OCI-LY7 (cell line): ENCODE measurements at regions not wholly inside any gene's neighbourhood (a gene's known extent, or its start where the extent isn't known, plus 50 kb on each side); places are given as distances from the start of the nearest gene placed in this dataset.
"Not testable (repeated sequence)": the region's sequence is repeated elsewhere in the genome, so short reads cannot be mapped to it uniquely, and the experiment has no call there.

Experiments
- BruUV-seq: library from RNA; stranded (reverse); fragments of 400-500 nt; replicated peaks from 2 replicates; lab custom pipeline; 2021; lab: Mats Ljungman, UMichigan
- CTCF ChIA-PET: fragments of 300-600 bp; sonication (Branson Sonifier 250); formaldehyde crosslinking; loops from one replicate; lab custom pipeline; 2022; ENCODE audit warnings: antibody characterized with exemption; ENCODE audit not compliant: unreplicated experiment; lab: Charles Lee
- POLR2A ChIA-PET: fragments of 300-600 bp; sonication (Branson Sonifier 250); formaldehyde crosslinking; loops from one replicate; lab custom pipeline; 2022; ENCODE audit warnings: antibody characterized with exemption; lab: Charles Lee
- DNase-seq: peaks from one replicate; pipeline ENCODE4 v3.0.0-alpha.2; 2015; ENCODE audit warnings: low spot score
- H2AFZ ChIP-seq: fragments of 200-600 bp; sonication (generic), shearing (Covaris generic); 2 replicates; pipeline ENCODE4 v1.6.1; 2014; ENCODE audit warnings: mild to moderate bottlenecking, antibody characterized with exemption, low read length, moderate library complexity
- H3K27ac ChIP-seq: fragments of 200-600 bp; sonication (generic); 2 replicates; pipeline ENCODE4 v1.5.1; 2014; ENCODE audit warnings: mixed run types, low read depth, mild to moderate bottlenecking, moderate library complexity, low read length, inconsistent platforms; ENCODE audit not compliant: poor library complexity, severe bottlenecking
- H3K36me3 ChIP-seq: fragments of 200-600 bp; sonication (generic); 2 replicates; pipeline ENCODE4 v1.6.1; 2014; ENCODE audit warnings: mild to moderate bottlenecking, antibody characterized with exemption, low read length, moderate library complexity, mixed read lengths; ENCODE audit not compliant: insufficient read depth
- H3K4me1 ChIP-seq: fragments of 200-600 bp; sonication (generic); 2 replicates; pipeline ENCODE4 v1.5.1; 2014; ENCODE audit warnings: mild to moderate bottlenecking, low read length; ENCODE audit not compliant: insufficient read depth, poor library complexity, severe bottlenecking
- H3K4me2 ChIP-seq: fragments of 200-600 bp; sonication (generic); 2 replicates; pipeline ENCODE4 v1.6.1; 2014; ENCODE audit warnings: mild to moderate bottlenecking, low read length
- H3K4me3 ChIP-seq: fragments of 200-600 bp; sonication (generic); 2 replicates; pipeline ENCODE4 v1.5.1; 2014; ENCODE audit warnings: mild to moderate bottlenecking, low read depth, low read length; ENCODE audit not compliant: poor library complexity, severe bottlenecking
- H3K79me2 ChIP-seq: fragments of 200-600 bp; sonication (generic); 2 replicates; pipeline ENCODE4 v1.6.1; 2016; ENCODE audit warnings: low read depth, mild to moderate bottlenecking, low read length, moderate library complexity, mixed read lengths; ENCODE audit not compliant: insufficient read depth
- H3K9me2 ChIP-seq: fragments of 200-600 bp; sonication (generic); 2 replicates; pipeline ENCODE4 v1.6.1; 2016; ENCODE audit warnings: mild to moderate bottlenecking, low read length, mixed read lengths; ENCODE audit not compliant: insufficient read depth
- H3K9me3 ChIP-seq: fragments of 200-600 bp; sonication (generic); 2 replicates; pipeline ENCODE4 v1.6.1; 2014; ENCODE audit warnings: mild to moderate bottlenecking, mixed run types, low read length, mixed read lengths
- H4K20me1 ChIP-seq: fragments of 200-600 bp; sonication (generic); 2 replicates; pipeline ENCODE4 v1.6.1; 2014; ENCODE audit warnings: mild to moderate bottlenecking, antibody characterized with exemption, low read length, moderate library complexity, mixed read lengths; ENCODE audit not compliant: insufficient read depth
- CTCF ChIP-seq: fragments of 200-600 bp; sonication (generic); conservative IDR thresholded peaks from 2 replicates; pipeline ENCODE4 v1.5.1; 2014; ENCODE audit warnings: mild to moderate bottlenecking, antibody characterized with exemption, low read length, moderate library complexity, mixed read lengths
- EZH2phosphoT487 ChIP-seq: fragments of 200-600 bp; sonication (generic); IDR thresholded peaks from 2 replicates; pipeline ENCODE4 v1.6.1; 2018; ENCODE audit warnings: low read depth, borderline replicate concordance, mild to moderate bottlenecking, mixed run types, antibody characterized with exemption, low read length, moderate library complexity, mixed read lengths
- intact Hi-C: fragments of 100-400 bp; cut with micrococcal nuclease; formaldehyde crosslinking; loops from one replicate; pipeline ENCODE4 v1.10.0; 2022; ENCODE audit not compliant: unreplicated experiment

GRCh38 chr16:85518398-85519049 is 94.6 kb upstream of the GSE1 start:
- no peak overlapping the region for H3K27ac ChIP-seq
- TF ChIP-seq EZH2phosphoT487, result no peak
- TF ChIP-seq CTCF, result no peak
- BruUV-seq, result no TSS peak
- H3K4me3 ChIP-seq, result no peak overlapping the region
- no peaks in the 10 kb centered on the region for H3K9me2 ChIP-seq
- no peak for DNase-seq
- no peak overlapping the region for H2AFZ ChIP-seq
- no peaks in the 10 kb centered on the region for H3K36me3 ChIP-seq
- CTCF ChIA-PET, result no interaction called here
- intact Hi-C loops, result no loop called here
- H3K9me3 ChIP-seq, result no peaks in the 10 kb centered on the region
- no peak overlapping the region for H3K4me2 ChIP-seq
- no peaks in the 10 kb centered on the region for H3K4me1 ChIP-seq
- POLR2A ChIA-PET, result no interaction called here
- no peaks in the 10 kb centered on the region for H4K20me1 ChIP-seq
- no peaks in the 10 kb centered on the region for H3K79me2 ChIP-seq

- H3K36me3 ChIP-seq, POLR2A ChIA-PET, H3K27ac ChIP-seq, BruUV-seq, H3K79me2 ChIP-seq, H2AFZ ChIP-seq, CTCF ChIA-PET, H4K20me1 ChIP-seq, intact Hi-C loops, H3K4me1 ChIP-seq, DNase-seq, H3K4me3 ChIP-seq, H3K9me2 ChIP-seq, H3K9me3 ChIP-seq, H3K4me2 ChIP-seq: not testable (repeated sequence)
These were observed 94.1 kb upstream of the GSE1 start for GRCh38 chr16:85519050-85519440.

- no peak for DNase-seq
These were observed 93.4 kb upstream of the GSE1 start for GRCh38 chr16:85519540-85520231.

More at GRCh38 chr16:85519540-85520231, 93.4 kb upstream of the GSE1 start:
- H3K9me2 ChIP-seq, result no peaks in the 10 kb centered on the region
- BruUV-seq, result no TSS peak
- intact Hi-C loops, result no loop called here
- H3K4me3 ChIP-seq, result no peak overlapping the region
- no peaks in the 10 kb centered on the region for H3K9me3 ChIP-seq
- H3K27ac ChIP-seq, result no peak overlapping the region
- ChIA-PET POLR2A (no interaction called here), CTCF (no interaction called here)
- H3K4me1 ChIP-seq, result peaks cover 5% of the 10 kb centered on the region
- H3K79me2 ChIP-seq, result no peaks in the 10 kb centered on the region
- H3K4me2 ChIP-seq, result no peak overlapping the region
- no peaks in the 10 kb centered on the region for H4K20me1 ChIP-seq
- TF ChIP-seq EZH2phosphoT487 (no peak), CTCF (no peak)
- H3K36me3 ChIP-seq, result no peaks in the 10 kb centered on the region
- H2AFZ ChIP-seq, result no peak overlapping the region
